Activated naive CD4-positive, alpha-beta T cell treated with anti-CD3 and anti-CD28 coated beads for 36 hours (primary cell): ENCODE measurements at regions not wholly inside any gene's neighbourhood (a gene's known extent, or its start where the extent isn't known, plus 50 kb on each side); places are given as distances from the start of the nearest gene placed in this dataset.

ENCODE experiments used
- CTCF ChIA-PET: fragments of 350-600 bp; sonication (Branson Sonifier 250); formaldehyde crosslinking; loops from one replicate; lab custom pipeline; 2021; ENCODE audit warnings: antibody characterized with exemption; lab: Charles Lee
- DNase-seq: peaks from one replicate; pipeline ENCODE4 v3.0.0-alpha.2; 2020
- H3K27ac Mint-ChIP-seq: one replicate; pipeline ENCODE4 v1.8.0; 2021; ENCODE audit warnings: mild to moderate bottlenecking, mixed read lengths
- H3K27me3 Mint-ChIP-seq: one replicate; pipeline ENCODE4 v1.8.0; 2021; ENCODE audit warnings: low read depth, mixed read lengths
- H3K36me3 Mint-ChIP-seq: one replicate; pipeline ENCODE4 v1.8.0; 2021; ENCODE audit warnings: low read depth, mixed read lengths
- H3K4me1 Mint-ChIP-seq: one replicate; pipeline ENCODE4 v1.8.0; 2021; ENCODE audit warnings: low read depth, mixed read lengths
- H3K4me3 Mint-ChIP-seq: one replicate; pipeline ENCODE4 v1.8.0; 2021; ENCODE audit warnings: mild to moderate bottlenecking, moderate library complexity, mixed read lengths
- H3K9me3 Mint-ChIP-seq: one replicate; pipeline ENCODE4 v1.8.0; 2021; ENCODE audit warnings: mixed read lengths
- intact Hi-C: fragments of 100-400 bp; cut with micrococcal nuclease; formaldehyde crosslinking; loops from one replicate; pipeline ENCODE4 v1.15.1; 2023

DNA sequence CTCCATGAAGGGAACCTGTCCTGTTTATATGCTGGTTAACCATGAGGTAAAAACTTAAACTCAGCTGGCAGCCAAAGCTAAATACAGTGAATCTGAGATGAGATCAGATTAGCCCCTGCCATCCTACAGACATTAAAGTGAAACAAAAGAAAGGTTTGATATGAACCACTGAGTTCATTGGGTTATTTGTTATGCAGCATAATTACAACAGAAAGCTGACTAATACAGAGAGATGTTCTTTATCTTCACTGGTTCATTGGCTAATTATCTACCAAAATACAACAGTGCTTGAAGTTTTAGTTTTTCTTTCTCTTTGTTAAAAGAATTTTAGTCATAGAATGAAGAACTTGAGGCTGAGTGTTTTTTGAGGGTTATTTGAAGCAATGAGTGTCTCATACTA is 307.6 kb upstream of the FERMT1 start:
- Mint-ChIP-seq H3K36me3 (no peaks in the 10 kb centered on the region), H3K4me1 (no peaks in the 10 kb centered on the region), H3K9me3 (no peaks in the 10 kb centered on the region), H3K4me3 (no peak overlapping the region), H3K27me3 (no peaks in the 10 kb centered on the region), H3K27ac (no peak overlapping the region)
- CTCF ChIA-PET, result no interaction called here
- intact Hi-C loops, result no loop called here
- no peak for DNase-seq

DNA sequence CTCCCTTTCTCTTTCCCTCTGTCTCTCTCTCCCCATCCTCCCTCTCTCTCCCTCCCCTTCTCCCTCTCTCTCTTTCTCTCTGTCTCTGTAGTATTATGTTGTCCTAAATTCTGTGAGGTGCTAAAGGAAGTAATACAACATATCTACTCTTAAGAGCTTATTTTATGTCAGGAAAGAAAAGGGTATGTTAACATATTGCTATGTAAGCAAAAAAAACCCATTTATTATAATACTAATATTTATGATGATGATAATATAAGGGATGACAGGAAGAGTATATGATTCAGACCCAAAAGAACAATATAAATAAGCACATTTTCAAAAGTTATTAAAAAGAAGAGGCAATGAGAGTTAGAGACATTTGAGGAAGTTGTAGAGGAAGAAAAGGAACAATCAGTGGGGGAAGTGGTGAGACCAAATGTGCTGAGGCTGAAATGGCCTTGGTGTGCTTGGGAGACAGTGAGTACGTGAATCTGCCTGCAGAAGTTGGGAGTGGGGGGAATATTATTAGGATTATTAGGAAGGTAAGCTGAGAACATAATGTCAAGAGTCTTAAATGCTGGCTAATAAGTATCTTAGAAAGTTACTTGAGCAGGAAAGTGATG is 303.6 kb upstream of the FERMT1 start:
- CTCF ChIA-PET, result no interaction called here
- H3K9me3 Mint-ChIP-seq, result no peaks in the 10 kb centered on the region
- no peak overlapping the region for H3K27ac Mint-ChIP-seq
- no peak for DNase-seq
- no peak overlapping the region for H3K4me3 Mint-ChIP-seq
- no peaks in the 10 kb centered on the region for H3K4me1 Mint-ChIP-seq
- no peaks in the 10 kb centered on the region for H3K36me3 Mint-ChIP-seq
- H3K27me3 Mint-ChIP-seq, result no peaks in the 10 kb centered on the region
- intact Hi-C loops, result no loop called here

DNA sequence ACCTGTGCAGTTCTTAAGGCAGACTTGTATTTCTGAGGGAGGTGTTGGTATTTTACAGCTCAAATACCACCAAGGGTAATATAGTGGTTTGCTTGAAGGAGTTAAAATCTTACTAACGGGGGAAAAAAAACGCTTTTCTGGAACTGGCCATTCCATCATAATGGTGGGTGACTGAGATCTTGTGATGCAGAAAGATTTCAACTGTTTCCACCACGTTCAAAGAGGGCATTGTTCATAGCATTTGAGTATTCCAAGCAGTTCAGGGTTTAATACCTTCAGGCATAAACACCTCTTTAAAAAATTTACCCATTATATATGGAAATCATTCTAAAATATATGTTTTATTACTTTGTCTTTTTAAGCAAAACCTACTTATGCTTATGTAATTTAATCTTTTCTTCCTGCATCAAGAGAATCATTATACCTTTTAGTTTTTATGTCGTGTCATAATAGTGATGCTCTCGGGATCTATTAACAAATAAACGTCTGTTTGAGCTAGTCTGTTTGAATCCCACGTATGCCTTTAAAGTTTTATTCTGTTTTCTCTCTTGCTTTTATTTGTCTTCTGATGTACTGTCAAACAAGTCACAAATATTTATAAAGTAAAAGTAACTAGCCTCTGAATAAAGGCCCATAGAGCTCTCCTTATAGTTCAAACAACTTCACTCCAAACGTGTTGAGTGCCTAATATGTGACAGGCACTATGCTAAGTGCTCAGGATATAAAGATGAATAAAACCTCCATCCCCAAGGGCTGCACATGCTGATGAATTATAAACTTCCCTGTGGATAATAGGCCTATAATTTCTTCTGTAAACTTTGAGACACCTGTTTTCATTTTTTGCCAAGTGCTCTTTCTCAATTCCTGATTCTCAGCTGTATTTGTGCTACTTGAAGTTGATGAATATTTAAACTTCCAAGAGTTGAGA is 298.8 kb upstream of the FERMT1 start:
- Mint-ChIP-seq H3K27me3 (no peaks in the 10 kb centered on the region), H3K4me1 (no peaks in the 10 kb centered on the region), H3K4me3 (no peak overlapping the region), H3K27ac (no peak overlapping the region), H3K9me3 (no peaks in the 10 kb centered on the region), H3K36me3 (no peaks in the 10 kb centered on the region)
- no peak for DNase-seq
- CTCF ChIA-PET, result no interaction called here
- intact Hi-C loops, result no loop called here

DNA sequence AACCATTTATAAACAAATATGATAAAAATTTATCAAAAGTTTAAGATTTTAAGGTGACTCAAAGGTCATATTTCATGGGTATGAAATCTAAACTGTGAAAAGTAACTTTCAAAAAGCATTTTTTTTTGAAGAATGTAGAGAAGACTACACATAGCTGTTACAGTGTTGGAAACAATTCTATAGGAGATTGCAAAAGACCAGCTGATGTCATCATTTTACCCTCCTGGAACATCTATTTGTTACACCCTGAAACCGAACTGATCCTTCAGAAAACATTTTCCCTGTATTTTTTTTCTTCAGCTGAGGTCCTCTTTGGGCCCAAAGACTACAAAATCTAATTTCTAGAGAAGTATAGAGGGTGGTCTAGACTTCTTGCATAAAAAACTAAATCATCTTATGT is 297.5 kb upstream of the FERMT1 start:
- intact Hi-C loops, result no loop called here
- Mint-ChIP-seq H3K27me3 (no peaks in the 10 kb centered on the region), H3K27ac (no peak overlapping the region), H3K4me3 (no peak overlapping the region), H3K4me1 (no peaks in the 10 kb centered on the region), H3K9me3 (no peaks in the 10 kb centered on the region), H3K36me3 (no peaks in the 10 kb centered on the region)
- DNase-seq, result no peak
- CTCF ChIA-PET, result interaction anchor here (0.6 kb wide), 1 partner anchor 431 kb away, joined by 6 read pairs; no protein-coding TSS in a partner anchor

DNA sequence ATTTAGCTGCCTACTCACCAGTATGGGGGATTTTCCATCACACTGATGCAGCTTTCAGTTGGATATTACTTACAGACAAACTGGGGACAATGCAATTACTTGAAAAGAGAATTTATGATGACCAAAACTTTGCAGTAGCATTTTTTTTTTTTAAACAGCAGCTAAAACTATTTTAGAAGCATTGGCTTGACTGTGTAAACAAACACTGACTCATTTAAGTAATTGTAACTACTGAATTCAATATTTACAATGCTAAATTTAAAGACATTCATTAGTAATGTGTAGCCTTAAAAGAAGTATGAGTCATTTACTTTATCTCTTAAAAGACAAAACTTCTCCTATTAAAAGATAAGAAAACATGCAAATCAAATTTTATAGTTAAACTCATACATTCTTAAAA is 295.9 kb upstream of the FERMT1 start:
- intact Hi-C loops, result no loop called here
- no peak overlapping the region for H3K4me3 Mint-ChIP-seq
- H3K27ac Mint-ChIP-seq, result no peak overlapping the region
- H3K36me3 Mint-ChIP-seq, result no peaks in the 10 kb centered on the region
- no peaks in the 10 kb centered on the region for H3K27me3 Mint-ChIP-seq
- H3K9me3 Mint-ChIP-seq, result no peaks in the 10 kb centered on the region
- CTCF ChIA-PET, result interaction anchor here (0.6 kb wide), 1 partner anchor 275 kb away, joined by 3 read pairs; no protein-coding TSS in a partner anchor
- no peak for DNase-seq
- H3K4me1 Mint-ChIP-seq, result no peaks in the 10 kb centered on the region

DNA sequence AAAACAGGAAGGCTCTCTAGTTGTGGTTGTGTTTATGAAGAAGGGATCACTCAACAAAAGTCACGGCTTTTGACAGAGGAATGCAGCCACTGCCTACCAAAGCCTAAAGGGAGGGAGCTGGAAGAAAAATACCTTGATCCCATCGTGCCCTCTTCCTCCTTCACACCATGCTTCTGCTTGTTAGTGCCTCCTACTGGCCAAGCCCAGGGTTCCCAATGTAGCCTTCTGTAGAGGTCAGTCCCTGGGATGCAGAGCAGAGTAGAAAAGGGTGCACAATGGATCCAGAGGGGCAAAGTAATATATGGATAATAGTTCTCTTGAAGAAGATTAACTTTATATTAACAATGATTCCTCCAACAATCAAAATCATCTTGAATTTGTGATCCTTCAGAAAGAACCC is 293.5 kb upstream of the FERMT1 start:
- H3K9me3 Mint-ChIP-seq, result no peaks in the 10 kb centered on the region
- intact Hi-C loops, result no loop called here
- no peaks in the 10 kb centered on the region for H3K36me3 Mint-ChIP-seq
- H3K27ac Mint-ChIP-seq, result no peak overlapping the region
- H3K27me3 Mint-ChIP-seq, result no peaks in the 10 kb centered on the region
- CTCF ChIA-PET, result interaction anchor here (0.5 to 1.3 kb wide), 2 partner anchors 11 to 250 kb away, joined by 3 read pairs; no protein-coding TSS in a partner anchor
- no peak overlapping the region for H3K4me3 Mint-ChIP-seq
- no peak for DNase-seq
- H3K4me1 Mint-ChIP-seq, result no peaks in the 10 kb centered on the region

DNA sequence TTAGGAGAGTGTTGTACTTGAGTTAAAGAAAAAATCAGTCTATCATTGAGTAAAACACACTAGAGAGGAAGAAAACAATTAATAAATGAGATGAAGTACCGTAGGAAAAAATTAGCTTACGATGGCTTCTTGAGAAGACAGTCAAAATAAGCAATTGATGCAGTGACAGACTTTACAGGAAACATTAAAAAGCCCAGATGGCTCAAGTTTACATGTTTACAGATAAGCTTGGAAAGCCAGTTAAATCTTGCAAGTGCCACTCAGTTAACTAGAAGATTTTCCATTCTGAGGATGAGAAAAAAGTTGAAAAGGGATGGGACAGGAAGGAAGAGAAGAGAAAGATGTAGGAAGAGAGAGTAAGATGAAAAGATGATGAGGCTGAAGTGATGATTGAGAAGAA is 288.8 kb upstream of the FERMT1 start:
- Mint-ChIP-seq H3K9me3 (no peaks in the 10 kb centered on the region), H3K36me3 (no peaks in the 10 kb centered on the region), H3K27me3 (peaks cover 3% of the 10 kb centered on the region), H3K27ac (no peak overlapping the region), H3K4me1 (no peaks in the 10 kb centered on the region), H3K4me3 (no peak overlapping the region)
- CTCF ChIA-PET, result no interaction called here
- intact Hi-C loops, result no loop called here
- no peak for DNase-seq

DNA sequence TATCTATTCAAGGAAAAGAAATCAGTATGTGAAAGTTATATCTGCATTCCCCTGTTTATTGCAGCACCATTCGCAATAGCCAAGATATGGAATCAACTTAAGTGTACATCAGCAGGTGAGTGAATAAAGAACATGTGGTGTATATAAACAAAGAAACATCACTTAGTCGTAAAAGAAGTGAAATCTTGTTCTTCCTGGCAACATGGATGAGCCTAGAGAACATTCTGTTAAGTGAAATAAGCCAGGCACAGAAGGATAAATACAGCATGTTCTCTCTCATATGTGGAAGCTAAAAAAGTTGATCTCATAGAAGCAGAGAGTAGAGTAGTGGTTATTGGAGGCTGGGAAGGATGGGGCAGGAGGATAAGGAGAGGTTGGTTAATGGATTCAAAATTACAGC is 287.9 kb upstream of the FERMT1 start:
- CTCF ChIA-PET, result no interaction called here
- intact Hi-C loops, result no loop called here
- H3K4me3 Mint-ChIP-seq, result no peak overlapping the region
- no peaks in the 10 kb centered on the region for H3K36me3 Mint-ChIP-seq
- peaks cover 3% of the 10 kb centered on the region for H3K27me3 Mint-ChIP-seq
- DNase-seq, result no peak
- no peaks in the 10 kb centered on the region for H3K4me1 Mint-ChIP-seq
- no peaks in the 10 kb centered on the region for H3K9me3 Mint-ChIP-seq
- no peak overlapping the region for H3K27ac Mint-ChIP-seq

DNA sequence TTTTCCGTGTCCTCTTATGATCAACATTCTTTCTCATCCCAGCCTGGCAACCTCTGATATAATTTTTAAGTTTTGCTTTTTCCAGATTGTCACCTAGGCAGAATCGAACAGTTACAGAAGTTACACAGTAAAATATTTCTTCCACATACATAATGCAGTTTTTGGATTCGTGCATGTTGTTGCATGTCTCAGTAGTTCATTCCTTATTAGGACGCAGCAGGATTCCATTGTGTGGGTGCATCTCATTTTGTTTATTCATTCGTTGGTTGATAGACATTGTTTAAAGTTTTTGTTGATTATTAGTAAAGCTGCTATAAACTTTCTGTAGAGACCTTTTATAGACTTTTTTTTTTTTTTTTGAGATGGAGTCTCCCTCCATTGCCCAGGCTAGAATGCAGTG is 284.3 kb upstream of the FERMT1 start:
- no peaks in the 10 kb centered on the region for H3K36me3 Mint-ChIP-seq
- H3K9me3 Mint-ChIP-seq, result no peaks in the 10 kb centered on the region

DNA sequence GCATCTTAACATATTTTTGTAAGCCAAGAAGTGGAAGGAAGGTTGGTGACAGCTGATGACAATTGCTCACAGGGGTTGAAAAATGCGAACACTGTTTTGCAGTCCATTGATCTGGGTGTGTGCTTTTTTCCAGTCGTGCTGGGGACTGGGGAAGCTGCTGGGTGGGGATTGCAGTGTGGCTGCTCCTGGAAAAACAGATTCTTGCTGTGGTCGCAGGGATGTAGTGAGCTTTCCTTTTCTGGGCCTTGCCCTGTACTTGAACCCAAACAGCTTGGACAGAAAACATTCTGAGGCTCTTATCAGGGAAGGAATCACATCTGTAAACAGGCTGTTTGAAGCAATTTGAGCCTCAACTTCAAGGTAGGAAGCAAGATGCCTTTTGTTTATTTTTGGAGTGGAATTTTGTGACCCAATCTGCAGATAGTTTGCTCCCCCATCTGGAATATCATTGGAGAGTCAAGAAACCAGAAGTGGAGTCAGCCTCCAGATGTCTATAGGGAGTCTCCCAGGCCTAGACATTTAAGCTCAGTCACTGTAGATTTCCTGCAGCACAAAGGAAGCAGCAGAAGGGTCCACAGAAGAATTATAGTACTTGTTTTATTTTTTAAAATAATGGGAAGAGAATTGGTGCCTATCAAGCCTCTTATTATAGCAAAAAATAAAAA is 279.2 kb upstream of the FERMT1 start:
- Mint-ChIP-seq H3K27ac (no peak overlapping the region), H3K9me3 (no peaks in the 10 kb centered on the region), H3K4me1 (no peaks in the 10 kb centered on the region), H3K27me3 (no peaks in the 10 kb centered on the region), H3K4me3 (no peak overlapping the region), H3K36me3 (no peaks in the 10 kb centered on the region)
- CTCF ChIA-PET, result no interaction called here
- intact Hi-C loops, result no loop called here
- no peak for DNase-seq

More for the DNA sequence above, 284.3 kb upstream of the FERMT1 start:
- H3K4me3 Mint-ChIP-seq, result no peak overlapping the region
- intact Hi-C loops, result no loop called here
- no peak for DNase-seq
- peaks cover 3% of the 10 kb centered on the region for H3K27me3 Mint-ChIP-seq
- CTCF ChIA-PET, result no interaction called here
- H3K4me1 Mint-ChIP-seq, result no peaks in the 10 kb centered on the region
- no peak overlapping the region for H3K27ac Mint-ChIP-seq

DNA sequence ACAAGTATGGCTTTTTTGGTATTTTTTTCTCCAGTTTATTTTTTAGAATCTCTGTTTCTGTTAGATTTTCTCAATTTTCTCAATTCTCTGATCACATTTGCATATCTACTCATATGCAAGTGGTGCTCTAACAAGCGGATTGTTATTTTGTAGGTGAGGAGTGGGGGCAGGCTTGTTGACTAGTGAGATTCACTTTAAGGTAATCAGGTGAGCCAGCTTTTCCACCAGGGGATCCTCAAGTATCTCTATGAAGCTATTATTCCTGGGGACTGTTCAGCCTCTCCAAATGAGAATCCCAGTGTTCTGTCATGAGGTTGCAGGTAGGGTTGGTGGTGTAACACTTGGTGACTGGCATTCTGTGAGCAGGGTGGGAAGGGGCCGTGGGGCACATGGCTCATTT is 274.3 kb upstream of the FERMT1 start:
- Mint-ChIP-seq H3K4me1 (no peaks in the 10 kb centered on the region), H3K27me3 (no peaks in the 10 kb centered on the region), H3K4me3 (no peak overlapping the region), H3K27ac (no peak overlapping the region), H3K36me3 (no peaks in the 10 kb centered on the region), H3K9me3 (no peaks in the 10 kb centered on the region)
- CTCF ChIA-PET, result no interaction called here
- DNase-seq, result no peak
- intact Hi-C loops, result no loop called here

DNA sequence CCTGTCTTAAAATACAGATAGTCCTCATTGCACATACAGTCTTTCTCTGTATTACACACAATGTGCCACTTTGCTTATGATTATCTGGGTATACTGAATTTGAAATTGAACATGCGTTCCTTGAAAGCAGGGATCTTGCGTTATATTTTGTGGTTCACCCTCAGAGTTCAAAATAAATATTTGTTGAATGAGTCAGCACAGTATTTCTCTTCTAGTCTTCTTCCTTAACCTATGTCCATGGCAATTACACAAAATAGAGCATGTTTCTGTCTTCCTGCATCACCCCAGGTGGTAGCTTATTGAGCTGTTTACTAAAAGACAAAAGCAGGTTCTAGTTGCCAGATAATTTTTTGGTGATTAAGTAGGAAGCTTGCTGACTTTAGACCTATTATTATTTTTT is 272.9 kb upstream of the FERMT1 start:
- Mint-ChIP-seq H3K27me3 (no peaks in the 10 kb centered on the region), H3K9me3 (no peaks in the 10 kb centered on the region), H3K27ac (no peak overlapping the region), H3K36me3 (no peaks in the 10 kb centered on the region), H3K4me3 (no peak overlapping the region), H3K4me1 (no peaks in the 10 kb centered on the region)
- CTCF ChIA-PET, result no interaction called here
- intact Hi-C loops, result no loop called here
- no peak for DNase-seq
